ENCODE measurements at regions not wholly inside any gene's neighbourhood (a gene's known extent, or its start where the extent isn't known, plus 50 kb on each side); places are given as distances from the start of the nearest gene placed in this dataset.

DNA sequence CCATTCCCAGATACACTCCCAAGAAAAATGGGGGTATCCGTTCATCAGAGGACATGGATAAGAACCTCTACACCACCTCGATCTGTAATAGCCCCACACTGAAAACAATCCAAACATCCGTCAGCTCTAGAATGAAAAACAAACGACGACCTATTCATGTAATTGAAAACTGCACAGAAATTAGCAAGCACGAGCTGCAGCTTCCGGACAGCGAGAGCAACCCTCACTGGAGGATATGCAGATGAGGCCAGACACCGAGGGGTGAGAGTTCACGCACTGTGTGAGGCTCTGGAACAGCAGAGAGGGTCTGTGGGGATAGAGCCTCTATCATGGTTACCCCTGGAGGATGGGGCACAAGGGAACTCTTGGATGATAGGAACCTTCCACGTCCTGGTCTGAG is 143.9 kb upstream of the NCOR2 start:
- H3K4me3 Mint-ChIP-seq, result no peak overlapping the region
- no peaks in the 10 kb centered on the region; the same call in 1 of the 2 replicates for H3K27me3 Mint-ChIP-seq (ENCODE audit: low read depth)
- TF ChIP-seq, protein P1, sequence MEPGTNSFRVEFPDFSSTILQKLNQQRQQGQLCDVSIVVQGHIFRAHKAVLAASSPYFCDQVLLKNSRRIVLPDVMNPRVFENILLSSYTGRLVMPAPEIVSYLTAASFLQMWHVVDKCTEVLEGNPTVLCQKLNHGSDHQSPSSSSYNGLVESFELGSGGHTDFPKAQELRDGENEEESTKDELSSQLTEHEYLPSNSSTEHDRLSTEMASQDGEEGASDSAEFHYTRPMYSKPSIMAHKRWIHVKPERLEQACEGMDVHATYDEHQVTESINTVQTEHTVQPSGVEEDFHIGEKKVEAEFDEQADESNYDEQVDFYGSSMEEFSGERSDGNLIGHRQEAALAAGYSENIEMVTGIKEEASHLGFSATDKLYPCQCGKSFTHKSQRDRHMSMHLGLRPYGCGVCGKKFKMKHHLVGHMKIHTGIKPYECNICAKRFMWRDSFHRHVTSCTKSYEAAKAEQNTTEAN (CRISPR knock-in tag; IDR thresholded peaks at IDR 0.05), result no peak
- no peak for TF ChIP-seq MXD4 (CRISPR knock-in tag; IDR thresholded peaks at IDR 0.05; ENCODE audit: borderline replicate concordance)
- TF ChIP-seq NR2C2 (CRISPR knock-in tag; IDR thresholded peaks at IDR 0.05), result no peak
- TF ChIP-seq, protein P2, sequence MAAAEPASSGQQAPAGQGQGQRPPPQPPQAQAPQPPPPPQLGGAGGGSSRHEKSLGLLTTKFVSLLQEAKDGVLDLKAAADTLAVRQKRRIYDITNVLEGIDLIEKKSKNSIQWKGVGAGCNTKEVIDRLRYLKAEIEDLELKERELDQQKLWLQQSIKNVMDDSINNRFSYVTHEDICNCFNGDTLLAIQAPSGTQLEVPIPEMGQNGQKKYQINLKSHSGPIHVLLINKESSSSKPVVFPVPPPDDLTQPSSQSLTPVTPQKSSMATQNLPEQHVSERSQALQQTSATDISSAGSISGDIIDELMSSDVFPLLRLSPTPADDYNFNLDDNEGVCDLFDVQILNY (CRISPR knock-in tag; IDR thresholded peaks at IDR 0.05), result no peak
- no peak for TF ChIP-seq FOXJ3 (CRISPR knock-in tag; IDR thresholded peaks at IDR 0.05; ENCODE audit: borderline replicate concordance)
- TF ChIP-seq NR3C1 (CRISPR knock-in tag; conservative IDR thresholded peaks at IDR 0.05; ENCODE audit: low read depth), result no peak
- TF ChIP-seq TCF7 (CRISPR knock-in tag; IDR thresholded peaks at IDR 0.05; ENCODE audit: low read depth), result no peak
- no peak for TF ChIP-seq SOX15 (CRISPR knock-in tag; IDR thresholded peaks at IDR 0.05)
- DNase-seq (ENCODE audit: low spot score) (no peak), ATAC-seq (no peak)
- H3K36me3 Mint-ChIP-seq, result no peaks in the 10 kb centered on the region
- ChIA-PET CTCF (interaction anchor here (1.2 to 1.5 kb wide), 3 partner anchors 10 to 312 kb away, joined by 3 to 6 read pairs (median 4); no protein-coding TSS in a partner anchor), POLR2A (no interaction called here)
- peaks cover 9% of the 10 kb centered on the region for H3K4me1 Mint-ChIP-seq
- no peak overlapping the region for H3K27ac Mint-ChIP-seq
- peaks cover 7% of the 10 kb centered on the region for H3K9me3 Mint-ChIP-seq

DNA sequence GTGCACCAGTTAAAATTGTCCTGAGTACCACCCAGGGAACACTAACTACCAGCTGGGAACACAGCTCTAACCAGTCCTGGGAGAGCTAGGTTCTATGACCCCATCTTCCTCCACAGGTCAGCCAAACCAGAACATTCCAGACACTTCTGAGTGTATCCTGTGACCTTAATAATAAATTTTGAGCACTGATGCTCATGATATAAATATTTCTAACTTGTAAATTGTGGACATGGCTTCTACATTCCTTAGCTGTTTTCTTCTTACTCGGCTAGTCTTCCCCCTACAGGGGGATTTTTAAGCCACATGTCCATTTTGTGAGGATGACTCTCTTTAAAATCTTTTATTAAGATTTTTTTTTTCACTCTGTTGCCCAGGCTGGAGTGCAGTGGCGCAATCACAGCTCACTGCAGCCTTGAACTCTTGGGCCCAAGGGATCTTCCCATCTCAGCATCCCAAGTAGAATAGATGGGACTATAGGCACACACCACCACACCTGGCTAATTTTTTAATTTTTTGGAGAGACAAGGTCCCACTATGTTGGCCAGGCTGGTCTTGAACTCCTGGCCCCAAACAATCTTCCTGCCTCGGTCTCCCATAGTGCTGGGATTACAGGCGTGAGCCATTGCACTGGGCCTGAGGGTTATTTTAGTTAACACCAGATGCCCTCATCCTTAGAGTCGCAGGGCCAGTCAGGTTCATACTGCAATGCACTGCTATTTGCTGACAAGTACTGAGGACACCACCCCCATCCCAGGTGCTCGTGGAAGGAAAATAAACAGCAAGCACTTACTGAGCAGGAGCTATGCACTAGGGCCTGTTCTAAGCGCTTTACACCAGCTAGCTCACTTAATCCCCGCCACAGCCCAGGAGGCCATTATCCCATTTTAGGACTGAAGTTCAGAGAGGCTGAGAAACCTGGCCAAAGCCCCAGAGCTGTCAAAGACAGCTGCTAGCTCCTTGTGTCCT is 142.6 kb upstream of the NCOR2 start:
- H3K4me3 Mint-ChIP-seq, result no peak overlapping the region
- no peak overlapping the region for H3K27ac Mint-ChIP-seq
- peaks cover 7% of the 10 kb centered on the region for H3K9me3 Mint-ChIP-seq
- H3K27me3 Mint-ChIP-seq (ENCODE audit: low read depth), result no peaks in the 10 kb centered on the region; the same call in 1 of the 2 replicates
- TF ChIP-seq ZNF671 (CRISPR knock-in tag; IDR thresholded peaks at IDR 0.05) (no peak), NFATC4 (CRISPR knock-in tag; IDR thresholded peaks at IDR 0.05) (no peak), GTF2I (CRISPR knock-in tag; conservative IDR thresholded peaks at IDR 0.05) (no peak)
- TF ChIP-seq, protein P3, sequence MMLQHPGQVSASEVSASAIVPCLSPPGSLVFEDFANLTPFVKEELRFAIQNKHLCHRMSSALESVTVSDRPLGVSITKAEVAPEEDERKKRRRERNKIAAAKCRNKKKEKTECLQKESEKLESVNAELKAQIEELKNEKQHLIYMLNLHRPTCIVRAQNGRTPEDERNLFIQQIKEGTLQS (CRISPR knock-in tag; conservative IDR thresholded peaks at IDR 0.05), result no peak
- TF ChIP-seq, protein P4, sequence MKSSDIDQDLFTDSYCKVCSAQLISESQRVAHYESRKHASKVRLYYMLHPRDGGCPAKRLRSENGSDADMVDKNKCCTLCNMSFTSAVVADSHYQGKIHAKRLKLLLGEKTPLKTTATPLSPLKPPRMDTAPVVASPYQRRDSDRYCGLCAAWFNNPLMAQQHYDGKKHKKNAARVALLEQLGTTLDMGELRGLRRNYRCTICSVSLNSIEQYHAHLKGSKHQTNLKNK (CRISPR knock-in tag; IDR thresholded peaks at IDR 0.05), result no peak
- ATAC-seq, result no peak
- 0 out of 2 replicates have a peak, but pooled peaks cover 3% of the 10 kb centered on the region for H3K4me1 Mint-ChIP-seq
- ChIA-PET POLR2A (no interaction called here), CTCF (interaction anchor here (0.8 to 1.3 kb wide), 4 partner anchors 9 to 311 kb away, joined by 3 to 6 read pairs (median 5); no protein-coding TSS in a partner anchor)
- DNase-seq (ENCODE audit: low spot score), result no peak
- no peaks in the 10 kb centered on the region for H3K36me3 Mint-ChIP-seq

DNA sequence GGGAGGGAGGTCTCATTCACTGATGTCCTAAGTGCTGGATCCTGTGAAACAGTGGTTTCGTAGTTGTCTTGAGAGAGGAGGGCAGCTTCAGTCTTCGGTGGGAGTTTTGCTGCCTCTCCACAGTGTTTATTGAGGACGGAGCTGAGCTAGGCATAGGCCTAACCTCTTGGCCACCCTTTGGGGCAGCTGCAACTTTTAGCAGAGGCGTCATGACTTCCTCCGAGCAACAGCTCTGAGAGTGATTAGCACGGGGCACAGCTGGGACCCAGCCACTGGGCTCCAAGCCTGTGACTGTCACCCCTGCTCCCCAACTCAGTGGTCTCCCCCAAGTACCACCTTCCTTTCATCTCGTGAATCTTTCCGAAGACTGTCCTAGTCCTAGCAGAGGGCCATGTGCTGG is 139.9 kb upstream of the NCOR2 start:
- ATAC-seq (no peak), DNase-seq (ENCODE audit: low spot score) (no peak)
- ChIA-PET CTCF (interaction anchor here (0.7 kb wide), 1 partner anchor 97 kb away, joined by 3 read pairs; no protein-coding TSS in a partner anchor), POLR2A (no interaction called here)
- Mint-ChIP-seq H3K27ac (no peak overlapping the region), H3K36me3 (no peaks in the 10 kb centered on the region), H3K9me3 (peaks cover 7% of the 10 kb centered on the region), H3K4me3 (no peak overlapping the region), H3K27me3 (ENCODE audit: low read depth) (no peaks in the 10 kb centered on the region; the same call in 1 of the 2 replicates), H3K4me1 (0 out of 2 replicates have a peak, but pooled peaks cover 3% of the 10 kb centered on the region)
- TF ChIP-seq ARID4B (CRISPR knock-in tag; IDR thresholded peaks at IDR 0.05; ENCODE audit: borderline replicate concordance), result no peak
- TF ChIP-seq NR1H2 (CRISPR knock-in tag; IDR thresholded peaks at IDR 0.05), result no peak
- no peak for TF ChIP-seq AR (CRISPR knock-in tag; IDR thresholded peaks at IDR 0.05)
- TF ChIP-seq SOX15 (CRISPR knock-in tag; IDR thresholded peaks at IDR 0.05), result no peak
- TF ChIP-seq, protein P1 (CRISPR knock-in tag; IDR thresholded peaks at IDR 0.05), result no peak

Measured in WTC11 (cell line).